Breast epithelium (tissue), 3 donors: ENCODE measurements at regions not wholly inside any gene's neighbourhood (a gene's known extent, or its start where the extent isn't known, plus 50 kb on each side); places are given as distances from the start of the nearest gene placed in this dataset.

Experiments
- POLR2A ChIP-seq: fragments of 450-650 bp; IDR thresholded peaks from one replicate; pipeline ENCODE4 v1.6.1; 2016; ENCODE audit warnings: antibody characterized with exemption, mild to moderate bottlenecking, moderate library complexity
- POLR2AphosphoS5 ChIP-seq, 3 donors: sonication (generic); formaldehyde crosslinking; IDR thresholded peaks; one replicate each; pipeline ENCODE4 v1.6.1; 2017; ENCODE audit warnings: antibody characterized with exemption in 3 of 3
- TF ChIP-seq, protein P1 (sequence below), 3 donors: fragments of 450-650 bp; IDR thresholded peaks; one replicate each; pipeline ENCODE4 v1.5.1; 2016 to 2017; ENCODE audit warnings: antibody characterized with exemption in 3 of 3, mild to moderate bottlenecking in 3 of 3, moderate library complexity in 3 of 3

DNA sequence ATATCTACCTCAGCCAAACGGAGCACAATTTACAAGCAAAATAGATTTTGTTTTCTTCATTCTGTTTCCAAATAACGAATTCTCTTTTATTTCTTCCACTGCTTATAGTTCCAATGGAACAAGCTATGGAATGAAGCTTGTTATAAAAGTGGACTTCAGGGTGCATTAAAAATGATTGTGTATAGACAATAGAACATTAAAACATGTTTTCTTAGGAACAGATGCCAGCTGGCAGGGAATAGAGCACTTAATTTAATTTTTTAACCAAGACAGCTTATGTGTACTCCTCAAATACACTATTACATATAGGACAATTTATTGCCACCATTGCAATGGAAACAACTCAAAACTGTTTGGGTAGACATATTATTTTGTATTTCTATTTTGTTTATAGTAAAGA lies 860.1 kb upstream of the TYRP1 start:
- TF ChIP-seq, protein P1, sequence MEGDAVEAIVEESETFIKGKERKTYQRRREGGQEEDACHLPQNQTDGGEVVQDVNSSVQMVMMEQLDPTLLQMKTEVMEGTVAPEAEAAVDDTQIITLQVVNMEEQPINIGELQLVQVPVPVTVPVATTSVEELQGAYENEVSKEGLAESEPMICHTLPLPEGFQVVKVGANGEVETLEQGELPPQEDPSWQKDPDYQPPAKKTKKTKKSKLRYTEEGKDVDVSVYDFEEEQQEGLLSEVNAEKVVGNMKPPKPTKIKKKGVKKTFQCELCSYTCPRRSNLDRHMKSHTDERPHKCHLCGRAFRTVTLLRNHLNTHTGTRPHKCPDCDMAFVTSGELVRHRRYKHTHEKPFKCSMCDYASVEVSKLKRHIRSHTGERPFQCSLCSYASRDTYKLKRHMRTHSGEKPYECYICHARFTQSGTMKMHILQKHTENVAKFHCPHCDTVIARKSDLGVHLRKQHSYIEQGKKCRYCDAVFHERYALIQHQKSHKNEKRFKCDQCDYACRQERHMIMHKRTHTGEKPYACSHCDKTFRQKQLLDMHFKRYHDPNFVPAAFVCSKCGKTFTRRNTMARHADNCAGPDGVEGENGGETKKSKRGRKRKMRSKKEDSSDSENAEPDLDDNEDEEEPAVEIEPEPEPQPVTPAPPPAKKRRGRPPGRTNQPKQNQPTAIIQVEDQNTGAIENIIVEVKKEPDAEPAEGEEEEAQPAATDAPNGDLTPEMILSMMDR (IDR thresholded peaks at IDR 0.05), result no peak
- TF ChIP-seq POLR2A (no peak), POLR2AphosphoS5 (IDR thresholded peaks at IDR 0.05) (no peak)
